Retinal pigment epithelial cell (primary cell): ENCODE measurements at regions not wholly inside any gene's neighbourhood (a gene's known extent, or its start where the extent isn't known, plus 50 kb on each side); places are given as distances from the start of the nearest gene placed in this dataset.

ENCODE experiments used
- DNase-seq: peaks from one replicate; pipeline ENCODE4 v3.0.0-alpha.2; 2010; ENCODE audit warnings: low read depth
- H3K4me3 ChIP-seq: 2 replicates; pipeline ENCODE4 v1.5.1; 2011; ENCODE audit warnings: mild to moderate bottlenecking, low read length, control low read depth, moderate library complexity
- TF ChIP-seq, protein P1 (sequence below): conservative IDR thresholded peaks from 2 replicates; pipeline ENCODE4 v1.5.1; 2011; ENCODE audit warnings: low read depth, low read length, control low read depth, inconsistent platforms

DNA sequence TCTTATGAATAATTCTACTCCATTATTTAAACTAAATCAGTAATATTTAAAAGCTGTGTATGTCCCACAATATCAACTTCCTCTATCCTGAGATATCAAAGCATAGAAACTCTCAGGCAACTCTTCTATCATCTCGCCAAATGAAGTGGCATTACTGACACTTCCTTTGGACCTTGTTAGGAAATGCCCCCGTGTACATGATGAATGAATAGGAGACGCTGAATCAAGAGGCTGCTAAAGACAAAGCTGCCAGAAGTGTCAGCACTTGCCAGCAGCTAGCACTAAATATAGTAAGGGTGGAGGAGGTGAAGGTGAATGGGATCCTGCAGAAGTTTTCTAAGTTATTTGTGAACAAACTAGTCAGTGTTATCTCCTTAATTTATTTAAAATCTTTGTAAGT lies 99.5 kb upstream of the BLTP1 start:
- TF ChIP-seq, protein P1, sequence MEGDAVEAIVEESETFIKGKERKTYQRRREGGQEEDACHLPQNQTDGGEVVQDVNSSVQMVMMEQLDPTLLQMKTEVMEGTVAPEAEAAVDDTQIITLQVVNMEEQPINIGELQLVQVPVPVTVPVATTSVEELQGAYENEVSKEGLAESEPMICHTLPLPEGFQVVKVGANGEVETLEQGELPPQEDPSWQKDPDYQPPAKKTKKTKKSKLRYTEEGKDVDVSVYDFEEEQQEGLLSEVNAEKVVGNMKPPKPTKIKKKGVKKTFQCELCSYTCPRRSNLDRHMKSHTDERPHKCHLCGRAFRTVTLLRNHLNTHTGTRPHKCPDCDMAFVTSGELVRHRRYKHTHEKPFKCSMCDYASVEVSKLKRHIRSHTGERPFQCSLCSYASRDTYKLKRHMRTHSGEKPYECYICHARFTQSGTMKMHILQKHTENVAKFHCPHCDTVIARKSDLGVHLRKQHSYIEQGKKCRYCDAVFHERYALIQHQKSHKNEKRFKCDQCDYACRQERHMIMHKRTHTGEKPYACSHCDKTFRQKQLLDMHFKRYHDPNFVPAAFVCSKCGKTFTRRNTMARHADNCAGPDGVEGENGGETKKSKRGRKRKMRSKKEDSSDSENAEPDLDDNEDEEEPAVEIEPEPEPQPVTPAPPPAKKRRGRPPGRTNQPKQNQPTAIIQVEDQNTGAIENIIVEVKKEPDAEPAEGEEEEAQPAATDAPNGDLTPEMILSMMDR = no peak
- H3K4me3 ChIP-seq = no peak overlapping the region
- DNase-seq = no peak

- H3K4me3 ChIP-seq = no peak overlapping the region
- DNase-seq = no peak
- TF ChIP-seq, protein P1 = no peak
Observed at GRCh38 chr4:122050841-122051240, 99.0 kb upstream of the TRPC3 start.

DNA sequence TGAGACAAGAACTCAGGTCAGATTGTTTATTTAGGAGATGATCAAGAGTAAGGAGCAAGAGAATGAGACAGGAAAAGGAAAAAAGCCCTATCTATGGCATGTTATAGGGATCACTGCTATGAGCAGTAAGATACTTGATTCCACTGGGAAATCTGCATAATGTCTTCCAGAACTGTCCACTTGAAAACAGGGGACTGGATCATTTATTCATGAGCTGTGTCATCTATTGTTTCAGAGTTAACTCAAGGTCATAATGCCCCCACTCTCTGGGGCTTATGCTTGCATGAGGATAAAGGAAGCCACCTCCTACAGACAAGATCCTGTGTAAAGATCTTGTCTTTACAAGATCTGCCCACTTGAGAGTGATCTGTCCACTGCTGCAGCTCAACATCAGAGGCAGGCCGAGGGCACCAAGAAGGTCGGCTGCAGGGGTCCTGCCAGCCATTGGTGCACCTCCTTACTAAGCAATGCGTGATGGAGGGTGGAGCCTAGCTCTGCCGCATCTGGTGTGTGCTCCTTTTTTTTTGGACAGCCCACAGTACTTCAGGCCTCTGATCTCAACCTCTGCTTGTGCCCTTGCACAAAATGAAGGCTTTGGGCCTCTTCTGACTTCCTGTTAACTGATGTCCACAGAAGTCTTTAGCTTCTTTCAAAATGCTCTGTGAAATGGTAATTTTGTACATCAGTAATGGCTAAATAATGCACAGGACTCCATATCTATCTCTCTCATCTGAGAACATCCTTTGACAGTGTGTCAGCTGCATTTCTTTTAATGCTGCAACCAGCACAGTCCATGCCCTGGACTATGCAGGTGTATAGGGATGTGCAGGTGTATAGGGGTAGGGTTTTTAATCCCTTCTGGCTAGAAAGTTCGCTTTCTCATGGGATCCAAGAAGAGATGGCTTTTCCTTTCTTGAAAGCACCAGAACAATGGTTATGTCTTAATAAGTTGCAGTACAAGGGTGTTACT lies 95.9 kb upstream of the TRPC3 start:
- no peak overlapping the region for H3K4me3 ChIP-seq
- DNase-seq = no peak
- TF ChIP-seq, protein P1 = no peak

DNA sequence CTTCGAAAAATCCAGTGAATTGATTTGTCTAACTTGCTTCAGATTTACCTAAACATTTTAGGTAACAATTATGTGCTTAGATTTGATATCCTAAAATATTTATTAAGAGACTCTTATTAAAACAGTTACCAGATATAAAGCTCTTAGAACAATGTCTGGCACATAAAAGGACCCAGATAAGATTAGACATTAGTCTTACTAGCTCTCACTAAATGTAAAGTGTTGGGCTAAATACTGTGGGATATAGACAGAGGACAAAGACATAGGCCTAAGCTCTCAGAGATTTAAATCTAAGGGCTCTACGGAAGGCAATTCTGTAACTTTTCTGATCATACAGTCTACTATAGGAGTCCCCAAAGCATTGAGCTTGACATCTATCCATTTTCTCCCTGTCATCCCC lies 94.4 kb upstream of the TRPC3 start:
- no peak overlapping the region for H3K4me3 ChIP-seq
- TF ChIP-seq, protein P1 = no peak
- no peak for DNase-seq

- DNase-seq = peak; percentile 99
- TF ChIP-seq, protein P1 = no peak
- no peak overlapping the region for H3K4me3 ChIP-seq
Observed at GRCh38 chr4:122045533-122045932, 93.7 kb upstream of the TRPC3 start.

DNA sequence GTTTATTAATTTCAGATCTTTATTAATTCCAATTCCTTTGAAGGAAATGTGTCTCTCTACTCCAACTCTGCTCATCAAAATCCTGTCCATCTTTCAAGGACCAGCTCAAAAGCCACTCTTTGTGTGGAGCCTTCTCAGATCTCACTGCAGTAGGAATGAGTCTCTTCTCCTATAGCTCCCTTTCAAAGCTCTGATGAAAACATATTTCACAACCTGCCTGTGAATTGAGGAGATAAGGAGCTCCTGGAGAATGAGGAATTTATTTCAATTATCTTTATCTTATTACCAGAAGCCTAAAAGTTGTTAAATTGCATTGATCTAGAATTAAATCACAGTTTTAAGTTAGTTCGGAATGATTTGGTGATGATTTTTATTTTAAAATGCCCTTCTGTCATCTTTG lies 92.6 kb upstream of the TRPC3 start:
- no peak overlapping the region for H3K4me3 ChIP-seq
- TF ChIP-seq, protein P1 = no peak
- no peak for DNase-seq

DNA sequence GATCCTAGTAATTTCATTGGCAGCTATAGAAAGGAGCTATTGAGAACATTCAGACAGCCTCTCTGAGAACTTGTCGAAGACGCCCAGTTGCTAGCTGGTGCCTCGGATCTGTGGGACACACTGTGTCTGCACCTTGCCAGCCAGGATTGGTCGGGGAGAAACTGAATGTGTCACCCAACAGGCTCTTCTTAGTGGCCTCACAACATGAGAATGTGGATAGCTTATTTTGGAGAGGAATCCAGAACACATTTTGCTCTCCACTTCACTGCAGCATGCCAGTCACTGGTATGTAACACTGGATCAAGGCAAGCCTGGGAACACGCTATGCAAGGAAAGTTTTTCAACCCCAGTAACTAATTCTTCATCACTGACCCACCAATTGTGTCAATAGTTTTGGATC lies 89.5 kb upstream of the TRPC3 start:
- H3K4me3 ChIP-seq = no peak overlapping the region
- TF ChIP-seq, protein P1 = no peak
- DNase-seq = no peak
